ENCODE measurements at regions not wholly inside any gene's neighbourhood (a gene's known extent, or its start where the extent isn't known, plus 50 kb on each side); places are given as distances from the start of the nearest gene placed in this dataset.
"Not testable (repeated sequence)": the region's sequence is repeated elsewhere in the genome, so short reads cannot be mapped to it uniquely, and the experiment has no call there.

- TF ChIP-seq CTCF (IDR thresholded peaks at IDR 0.05; ENCODE audit: borderline replicate concordance, extremely low read depth, insufficient read depth): no peak
Observed at GRCh38 chr3:18208091-18208490, 217.0 kb downstream of the SATB1 start.

GRCh38 chr3:18207226-18207625, 217.9 kb downstream of the SATB1 start:
- Histone ChIP-seq H3K27me3 (ENCODE audit: control insufficient read depth, insufficient read depth, low read length) (no peaks in the 10 kb centered on the region), H3K36me3 (ENCODE audit: control insufficient read depth in 2 of 3, insufficient read depth in 3 of 3, low read length in 3 of 3) (no peaks in the 10 kb centered on the region), H3K27ac (ENCODE audit: low read depth in 2 of 2, low read length in 2 of 2) (no peak overlapping the region), H3K4me1 (ENCODE audit: control insufficient read depth in 2 of 3, insufficient read depth in 2 of 3, low read depth in 1 of 3, low read length in 3 of 3) (no peaks in the 10 kb centered on the region), H3K9ac (ENCODE audit: low read length in 3 of 3) (no peak overlapping the region), H3K4me3 (ENCODE audit: low read length in 3 of 3) (no peak overlapping the region), H3K9me3 (ENCODE audit: control insufficient read depth in 2 of 3, insufficient read depth in 1 of 3, low read length in 3 of 3) (no peaks in the 10 kb centered on the region)
- DNase-seq: no peak
- FAIRE-seq: no peak
- no peak for TF ChIP-seq CTCF (IDR thresholded peaks at IDR 0.05; ENCODE audit: borderline replicate concordance, extremely low read depth, insufficient read depth)
- intact Hi-C loops (cut with DNase I): no loop called here

More at GRCh38 chr3:18208091-18208490, 217.0 kb downstream of the SATB1 start:
- Histone ChIP-seq H3K27ac (ENCODE audit: low read depth in 2 of 2, low read length in 2 of 2) (no peak overlapping the region), H3K4me3 (ENCODE audit: low read length in 3 of 3) (no peak overlapping the region), H3K9ac (ENCODE audit: low read length in 3 of 3) (no peak overlapping the region), H3K36me3 (ENCODE audit: control insufficient read depth in 2 of 3, insufficient read depth in 3 of 3, low read length in 3 of 3) (no peaks in the 10 kb centered on the region), H3K9me3 (ENCODE audit: control insufficient read depth in 2 of 3, insufficient read depth in 1 of 3, low read length in 3 of 3) (no peaks in the 10 kb centered on the region), H3K4me1 (ENCODE audit: control insufficient read depth in 2 of 3, insufficient read depth in 2 of 3, low read depth in 1 of 3, low read length in 3 of 3) (no peaks in the 10 kb centered on the region), H3K27me3 (ENCODE audit: control insufficient read depth, insufficient read depth, low read length) (no peaks in the 10 kb centered on the region)
- FAIRE-seq: no peak
- DNase-seq: no peak
- intact Hi-C loops (cut with DNase I): no loop called here

- H3K9ac ChIP-seq (ENCODE audit: low read length in 3 of 3); H3K4me1 ChIP-seq (ENCODE audit: control insufficient read depth in 2 of 3, insufficient read depth in 2 of 3, low read depth in 1 of 3, low read length in 3 of 3); DNase-seq; intact Hi-C loops (cut with DNase I); H3K36me3 ChIP-seq (ENCODE audit: control insufficient read depth in 2 of 3, insufficient read depth in 3 of 3, low read length in 3 of 3); H3K9me3 ChIP-seq (ENCODE audit: control insufficient read depth in 2 of 3, insufficient read depth in 1 of 3, low read length in 3 of 3); H3K4me3 ChIP-seq (ENCODE audit: low read length in 3 of 3); FAIRE-seq; H3K27ac ChIP-seq (ENCODE audit: low read depth in 2 of 2, low read length in 2 of 2); H3K27me3 ChIP-seq (ENCODE audit: control insufficient read depth, insufficient read depth, low read length): not testable (repeated sequence)
Observed at GRCh38 chr3:18205701-18206100, 219.4 kb downstream of the SATB1 start.

- TF ChIP-seq CTCF (IDR thresholded peaks at IDR 0.05; ENCODE audit: borderline replicate concordance, extremely low read depth, insufficient read depth): no peak
- H3K9me3 ChIP-seq (ENCODE audit: control insufficient read depth in 2 of 3, insufficient read depth in 1 of 3, low read length in 3 of 3): peaks cover 0 to 1% (median 0%) of the 10 kb centered on the region in 3 donors
- H3K36me3 ChIP-seq (ENCODE audit: control insufficient read depth in 2 of 3, insufficient read depth in 3 of 3, low read length in 3 of 3): no peaks in the 10 kb centered on the region
- H3K4me1 ChIP-seq (ENCODE audit: control insufficient read depth in 2 of 3, insufficient read depth in 2 of 3, low read depth in 1 of 3, low read length in 3 of 3): no peaks in the 10 kb centered on the region
- DNase-seq (no peak), FAIRE-seq (no peak)
- H3K27me3 ChIP-seq (ENCODE audit: control insufficient read depth, insufficient read depth, low read length): no peaks in the 10 kb centered on the region
- no peak overlapping the region for H3K4me3 ChIP-seq (ENCODE audit: low read length in 3 of 3)
- no peak overlapping the region for H3K27ac ChIP-seq (ENCODE audit: low read depth in 2 of 2, low read length in 2 of 2)
- no peak overlapping the region for H3K9ac ChIP-seq (ENCODE audit: low read length in 3 of 3)
- intact Hi-C loops (cut with DNase I): no loop called here
Observed at GRCh38 chr3:18201315-18201714, 223.8 kb downstream of the SATB1 start.

Measured in kidney (tissue), 13 donors.